ENCODE measurements at regions not wholly inside any gene's neighbourhood (a gene's known extent, or its start where the extent isn't known, plus 50 kb on each side); places are given as distances from the start of the nearest gene placed in this dataset.

- DNase-seq: no peak
Observed at GRCh38 chr7:96402913-96403312, 81.0 kb upstream of the SLC25A13 start.

GRCh38 chr7:96401200-96401599, 79.3 kb upstream of the SLC25A13 start:
- DNase-seq: no peak

GRCh38 chr7:96400518-96400917, 78.6 kb upstream of the SLC25A13 start:
- DNase-seq: no peak

- DNase-seq: no peak
Observed at GRCh38 chr7:96400001-96400400, 78.1 kb upstream of the SLC25A13 start.

- no peak for DNase-seq
Observed at GRCh38 chr7:96397936-96398598, 76.2 kb upstream of the SLC25A13 start.

- DNase-seq: no peak
Observed at GRCh38 chr7:96388620-96389383, 66.9 kb upstream of the SLC25A13 start.

GRCh38 chr7:96388166-96388565, 66.3 kb upstream of the SLC25A13 start:
- DNase-seq: no peak

GRCh38 chr7:96380111-96380512, 58.2 kb upstream of the SLC25A13 start:
- DNase-seq: no peak

- no peak for DNase-seq
Observed at GRCh38 chr7:96377399-96377798, 55.5 kb upstream of the SLC25A13 start.

Measured in CD4-positive, alpha-beta T cell treated with Interleukin-6 for 4 hours (primary cell).